Liver (tissue), 7 donors: ENCODE measurements at regions not wholly inside any gene's neighbourhood (a gene's known extent, or its start where the extent isn't known, plus 50 kb on each side); places are given as distances from the start of the nearest gene placed in this dataset.

ENCODE experiments used
- DNase-seq: peaks from one replicate; pipeline ENCODE4 v3.0.0-alpha.2; 2017; ENCODE audit warnings: low spot score
- H3K27ac ChIP-seq, 2 donors: one replicate each; pipeline ENCODE4 v1.7.0; 2013; ENCODE audit warnings: inconsistent platforms in 2 of 2, low read length in 2 of 2, control low read depth in 1 of 2, low read depth in 1 of 2, mild to moderate bottlenecking in 1 of 2
- H3K27me3 ChIP-seq, 4 donors: one replicate each; pipeline versions ENCODE4 v1.6.1 to v1.7.0; 2013; ENCODE audit warnings: low read length in 3 of 4, inconsistent platforms in 1 of 4, mild to moderate bottlenecking in 1 of 4, moderate library complexity in 1 of 4; ENCODE audit not compliant: control insufficient read depth in 4 of 4, insufficient read depth in 4 of 4
- H3K36me3 ChIP-seq, 4 donors: one replicate each; pipeline versions ENCODE4 v1.6.1 to v1.7.0; 2013; ENCODE audit warnings: low read length in 3 of 4, mild to moderate bottlenecking in 3 of 4, low read depth in 1 of 4, moderate library complexity in 1 of 4; ENCODE audit not compliant: control insufficient read depth in 4 of 4, insufficient read depth in 3 of 4
- H3K4me1 ChIP-seq, 4 donors: one replicate each; pipeline versions ENCODE4 v1.6.1 to v1.7.0; 2013; ENCODE audit warnings: low read length in 3 of 4, mild to moderate bottlenecking in 3 of 4, moderate library complexity in 1 of 4; ENCODE audit not compliant: control insufficient read depth in 4 of 4, insufficient read depth in 4 of 4
- H3K4me3 ChIP-seq, 3 donors: one replicate each; pipeline versions ENCODE4 v1.6.1 to v1.7.0; 2013; ENCODE audit warnings: low read length in 3 of 3, control low read depth in 1 of 3, low read depth in 1 of 3, mild to moderate bottlenecking in 1 of 3
- H3K9ac ChIP-seq, 2 donors: one replicate each; pipeline ENCODE4 v1.7.0; 2013; ENCODE audit warnings: low read length in 2 of 2, mild to moderate bottlenecking in 2 of 2, moderate library complexity in 2 of 2, control low read depth in 1 of 2, low read depth in 1 of 2
- H3K9me3 ChIP-seq, 4 donors: one replicate each; pipeline versions ENCODE4 v1.6.1 to v1.7.0; 2013; ENCODE audit warnings: low read length in 3 of 4; ENCODE audit not compliant: control insufficient read depth in 4 of 4
- EGR1 ChIP-seq, 2 donors: IDR thresholded peaks; 2 replicates each; pipeline ENCODE4 v1.6.1; 2016 to 2018; ENCODE audit warnings: antibody characterized with exemption in 2 of 2, low read depth in 2 of 2
- FOXA1 ChIP-seq: IDR thresholded peaks from 2 replicates; pipeline ENCODE4 v1.6.1; 2016; ENCODE audit warnings: antibody characterized with exemption
- FOXA2 ChIP-seq: IDR thresholded peaks from 2 replicates; pipeline ENCODE4 v1.6.1; 2016; ENCODE audit warnings: antibody characterized with exemption
- GABPA ChIP-seq, 2 donors: IDR thresholded peaks in 1 of 2; conservative IDR thresholded peaks in 1 of 2; 2 replicates each; pipeline ENCODE4 v1.6.1; 2016; ENCODE audit warnings: antibody characterized with exemption in 2 of 2, mild to moderate bottlenecking in 1 of 2, moderate library complexity in 1 of 2
- HNF4A ChIP-seq, 2 donors: conservative IDR thresholded peaks; 2 replicates each; pipeline ENCODE4 v1.6.1; 2016; ENCODE audit warnings: antibody characterized with exemption in 2 of 2, mild to moderate bottlenecking in 2 of 2
- HNF4G ChIP-seq: IDR thresholded peaks from 2 replicates; pipeline ENCODE4 v1.6.1; 2016; ENCODE audit warnings: antibody characterized with exemption
- JUND ChIP-seq, 2 donors: IDR thresholded peaks; 2 replicates each; pipeline ENCODE4 v1.6.1; 2016; ENCODE audit warnings: antibody characterized with exemption in 2 of 2
- NR2F2 ChIP-seq: IDR thresholded peaks from 2 replicates; pipeline ENCODE4 v1.6.1; 2016; ENCODE audit warnings: antibody characterized with exemption
- RAD21 ChIP-seq, 2 donors: IDR thresholded peaks; 2 replicates each; pipeline ENCODE4 v1.6.1; 2016; ENCODE audit warnings: antibody characterized with exemption in 2 of 2, mild to moderate bottlenecking in 2 of 2
- RXRA ChIP-seq, 2 donors: IDR thresholded peaks; 2 replicates each; pipeline ENCODE4 v1.6.1; 2017 to 2018; ENCODE audit warnings: antibody characterized with exemption in 2 of 2, mild to moderate bottlenecking in 1 of 2
- SP1 ChIP-seq: IDR thresholded peaks from 2 replicates; pipeline ENCODE4 v1.6.1; 2018; ENCODE audit warnings: antibody characterized with exemption, mild to moderate bottlenecking
- TAF1 ChIP-seq: conservative IDR thresholded peaks from 2 replicates; pipeline ENCODE4 v1.6.1; 2016; ENCODE audit warnings: antibody characterized with exemption, mild to moderate bottlenecking
- YY1 ChIP-seq: IDR thresholded peaks from 2 replicates; pipeline ENCODE4 v1.6.1; 2016; ENCODE audit warnings: antibody characterized with exemption, mild to moderate bottlenecking
- TF ChIP-seq, protein P1 (sequence below): IDR thresholded peaks from 2 replicates; pipeline ENCODE4 v1.6.1; 2016; ENCODE audit warnings: antibody characterized with exemption
- TF ChIP-seq, protein P2 (sequence below): IDR thresholded peaks from 2 replicates; pipeline ENCODE4 v1.6.1; 2016; ENCODE audit warnings: antibody characterized with exemption
- TF ChIP-seq, protein P3 (sequence below): IDR thresholded peaks from 2 replicates; pipeline ENCODE4 v1.6.1; 2016; ENCODE audit warnings: antibody characterized with exemption, mild to moderate bottlenecking
- TF ChIP-seq, protein P4 (sequence below): fragments of 150-350 bp; IDR thresholded peaks from 2 replicates; pipeline ENCODE4 v1.5.1; 2017; ENCODE audit warnings: improper control_type of control experiment, low read depth, low read length; ENCODE audit not compliant: missing input control
- TF ChIP-seq, protein P5 (sequence below): IDR thresholded peaks from 2 replicates; pipeline ENCODE4 v1.6.1; 2016; ENCODE audit warnings: antibody characterized with exemption
- donor health status: healthy.
- donor health status: healthy.
- donor health status: healthy.
- donor health status: healthy.

DNA sequence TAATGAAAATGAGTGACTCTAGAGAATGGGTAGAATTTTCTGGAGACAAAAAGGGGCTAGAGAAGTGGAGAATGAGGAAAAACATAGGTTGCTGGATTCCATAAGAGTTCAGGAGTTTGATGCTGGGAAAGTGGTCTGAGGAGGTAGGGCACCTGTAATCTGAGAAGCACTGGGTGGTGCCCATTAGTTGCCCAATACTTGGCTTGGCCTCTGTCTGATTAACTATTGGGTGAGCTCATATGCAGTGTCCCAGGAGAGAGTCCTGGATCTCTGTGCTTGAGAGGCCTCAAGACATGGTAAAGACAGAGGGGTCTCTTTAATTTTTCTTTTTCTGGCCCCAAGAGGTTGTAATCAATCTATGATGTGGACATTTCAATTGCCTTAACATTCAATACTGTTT, 390.1 kb downstream of the TDRD3 start:
- no peak overlapping the region for H3K9ac ChIP-seq
- DNase-seq, result no peak
- no peak overlapping the region for H3K4me3 ChIP-seq

DNA sequence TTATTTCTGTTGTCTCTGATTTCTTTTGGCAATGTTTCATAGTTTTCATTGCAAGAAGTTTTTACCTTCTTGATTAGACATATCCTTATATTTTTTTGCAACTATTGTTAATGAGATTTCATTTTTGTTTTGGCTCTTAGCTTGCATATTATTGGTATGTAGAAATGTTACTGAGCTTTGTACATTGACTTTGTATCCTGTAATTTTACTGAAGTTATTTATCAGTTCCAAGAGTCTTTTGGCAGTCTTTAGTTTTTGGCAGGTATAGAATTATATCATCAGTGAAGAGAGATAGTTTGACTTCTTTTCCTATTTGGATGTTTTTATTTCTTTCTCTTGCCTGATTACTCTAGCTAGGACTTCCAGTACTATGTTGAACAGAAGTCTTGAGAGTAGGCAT, 375.7 kb downstream of the TDRD3 start:
- H3K4me1 ChIP-seq, result no peaks in the 10 kb centered on the region
- no peak overlapping the region for H3K9ac ChIP-seq
- H3K27ac ChIP-seq, result no peak overlapping the region
- H3K36me3 ChIP-seq, result no peaks in the 10 kb centered on the region
- no peak for DNase-seq
- no peak overlapping the region for H3K4me3 ChIP-seq
- no peaks in the 10 kb centered on the region for H3K27me3 ChIP-seq
- no peaks in the 10 kb centered on the region for H3K9me3 ChIP-seq
- TF ChIP-seq SP1 (no peak), RAD21 (IDR thresholded peaks at IDR 0.05) (no peak), YY1 (no peak), HNF4G (no peak), FOXA2 (no peak), RXRA (IDR thresholded peaks at IDR 0.05) (no peak), HNF4A (conservative IDR thresholded peaks at IDR 0.05) (no peak), FOXA1 (no peak), NR2F2 (no peak)
- TF ChIP-seq, protein P1, sequence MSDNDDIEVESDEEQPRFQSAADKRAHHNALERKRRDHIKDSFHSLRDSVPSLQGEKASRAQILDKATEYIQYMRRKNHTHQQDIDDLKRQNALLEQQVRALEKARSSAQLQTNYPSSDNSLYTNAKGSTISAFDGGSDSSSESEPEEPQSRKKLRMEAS, result no peak
- TF ChIP-seq, protein P2, sequence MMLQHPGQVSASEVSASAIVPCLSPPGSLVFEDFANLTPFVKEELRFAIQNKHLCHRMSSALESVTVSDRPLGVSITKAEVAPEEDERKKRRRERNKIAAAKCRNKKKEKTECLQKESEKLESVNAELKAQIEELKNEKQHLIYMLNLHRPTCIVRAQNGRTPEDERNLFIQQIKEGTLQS, result no peak
- TF ChIP-seq, protein P3, sequence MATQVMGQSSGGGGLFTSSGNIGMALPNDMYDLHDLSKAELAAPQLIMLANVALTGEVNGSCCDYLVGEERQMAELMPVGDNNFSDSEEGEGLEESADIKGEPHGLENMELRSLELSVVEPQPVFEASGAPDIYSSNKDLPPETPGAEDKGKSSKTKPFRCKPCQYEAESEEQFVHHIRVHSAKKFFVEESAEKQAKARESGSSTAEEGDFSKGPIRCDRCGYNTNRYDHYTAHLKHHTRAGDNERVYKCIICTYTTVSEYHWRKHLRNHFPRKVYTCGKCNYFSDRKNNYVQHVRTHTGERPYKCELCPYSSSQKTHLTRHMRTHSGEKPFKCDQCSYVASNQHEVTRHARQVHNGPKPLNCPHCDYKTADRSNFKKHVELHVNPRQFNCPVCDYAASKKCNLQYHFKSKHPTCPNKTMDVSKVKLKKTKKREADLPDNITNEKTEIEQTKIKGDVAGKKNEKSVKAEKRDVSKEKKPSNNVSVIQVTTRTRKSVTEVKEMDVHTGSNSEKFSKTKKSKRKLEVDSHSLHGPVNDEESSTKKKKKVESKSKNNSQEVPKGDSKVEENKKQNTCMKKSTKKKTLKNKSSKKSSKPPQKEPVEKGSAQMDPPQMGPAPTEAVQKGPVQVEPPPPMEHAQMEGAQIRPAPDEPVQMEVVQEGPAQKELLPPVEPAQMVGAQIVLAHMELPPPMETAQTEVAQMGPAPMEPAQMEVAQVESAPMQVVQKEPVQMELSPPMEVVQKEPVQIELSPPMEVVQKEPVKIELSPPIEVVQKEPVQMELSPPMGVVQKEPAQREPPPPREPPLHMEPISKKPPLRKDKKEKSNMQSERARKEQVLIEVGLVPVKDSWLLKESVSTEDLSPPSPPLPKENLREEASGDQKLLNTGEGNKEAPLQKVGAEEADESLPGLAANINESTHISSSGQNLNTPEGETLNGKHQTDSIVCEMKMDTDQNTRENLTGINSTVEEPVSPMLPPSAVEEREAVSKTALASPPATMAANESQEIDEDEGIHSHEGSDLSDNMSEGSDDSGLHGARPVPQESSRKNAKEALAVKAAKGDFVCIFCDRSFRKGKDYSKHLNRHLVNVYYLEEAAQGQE, result no peak
- TF ChIP-seq, protein P4, sequence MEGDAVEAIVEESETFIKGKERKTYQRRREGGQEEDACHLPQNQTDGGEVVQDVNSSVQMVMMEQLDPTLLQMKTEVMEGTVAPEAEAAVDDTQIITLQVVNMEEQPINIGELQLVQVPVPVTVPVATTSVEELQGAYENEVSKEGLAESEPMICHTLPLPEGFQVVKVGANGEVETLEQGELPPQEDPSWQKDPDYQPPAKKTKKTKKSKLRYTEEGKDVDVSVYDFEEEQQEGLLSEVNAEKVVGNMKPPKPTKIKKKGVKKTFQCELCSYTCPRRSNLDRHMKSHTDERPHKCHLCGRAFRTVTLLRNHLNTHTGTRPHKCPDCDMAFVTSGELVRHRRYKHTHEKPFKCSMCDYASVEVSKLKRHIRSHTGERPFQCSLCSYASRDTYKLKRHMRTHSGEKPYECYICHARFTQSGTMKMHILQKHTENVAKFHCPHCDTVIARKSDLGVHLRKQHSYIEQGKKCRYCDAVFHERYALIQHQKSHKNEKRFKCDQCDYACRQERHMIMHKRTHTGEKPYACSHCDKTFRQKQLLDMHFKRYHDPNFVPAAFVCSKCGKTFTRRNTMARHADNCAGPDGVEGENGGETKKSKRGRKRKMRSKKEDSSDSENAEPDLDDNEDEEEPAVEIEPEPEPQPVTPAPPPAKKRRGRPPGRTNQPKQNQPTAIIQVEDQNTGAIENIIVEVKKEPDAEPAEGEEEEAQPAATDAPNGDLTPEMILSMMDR, result no peak

More for the DNA sequence above, 390.1 kb downstream of the TDRD3 start:
- TF ChIP-seq, protein P2, result no peak
- TF ChIP-seq SP1, result no peak
- no peak for TF ChIP-seq RXRA (IDR thresholded peaks at IDR 0.05)
- TF ChIP-seq HNF4A (conservative IDR thresholded peaks at IDR 0.05), result no peak
- no peak for TF ChIP-seq TAF1
- no peak for TF ChIP-seq HNF4G
- TF ChIP-seq, protein P3, result no peak
- TF ChIP-seq RAD21 (IDR thresholded peaks at IDR 0.05), result no peak
- TF ChIP-seq FOXA2, result no peak
- TF ChIP-seq JUND (IDR thresholded peaks at IDR 0.05), result no peak
- TF ChIP-seq, protein P1, result no peak
- TF ChIP-seq GABPA (IDR thresholded peaks at IDR 0.05 in 1 of 2, conservative IDR thresholded peaks at IDR 0.05 in 1 of 2), result no peak
- TF ChIP-seq NR2F2, result no peak
- TF ChIP-seq FOXA1, result no peak
- no peak for TF ChIP-seq EGR1 (IDR thresholded peaks at IDR 0.05; ENCODE audit: low read depth in 2 of 2)
- TF ChIP-seq, protein P5, sequence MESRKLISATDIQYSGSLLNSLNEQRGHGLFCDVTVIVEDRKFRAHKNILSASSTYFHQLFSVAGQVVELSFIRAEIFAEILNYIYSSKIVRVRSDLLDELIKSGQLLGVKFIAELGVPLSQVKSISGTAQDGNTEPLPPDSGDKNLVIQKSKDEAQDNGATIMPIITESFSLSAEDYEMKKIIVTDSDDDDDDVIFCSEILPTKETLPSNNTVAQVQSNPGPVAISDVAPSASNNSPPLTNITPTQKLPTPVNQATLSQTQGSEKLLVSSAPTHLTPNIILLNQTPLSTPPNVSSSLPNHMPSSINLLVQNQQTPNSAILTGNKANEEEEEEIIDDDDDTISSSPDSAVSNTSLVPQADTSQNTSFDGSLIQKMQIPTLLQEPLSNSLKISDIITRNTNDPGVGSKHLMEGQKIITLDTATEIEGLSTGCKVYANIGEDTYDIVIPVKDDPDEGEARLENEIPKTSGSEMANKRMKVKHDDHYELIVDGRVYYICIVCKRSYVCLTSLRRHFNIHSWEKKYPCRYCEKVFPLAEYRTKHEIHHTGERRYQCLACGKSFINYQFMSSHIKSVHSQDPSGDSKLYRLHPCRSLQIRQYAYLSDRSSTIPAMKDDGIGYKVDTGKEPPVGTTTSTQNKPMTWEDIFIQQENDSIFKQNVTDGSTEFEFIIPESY, result no peak
- no peak for TF ChIP-seq YY1
- Histone ChIP-seq H3K36me3 (no peaks in the 10 kb centered on the region), H3K4me1 (no peaks in the 10 kb centered on the region), H3K9me3 (no peaks in the 10 kb centered on the region), H3K27ac (no peak overlapping the region), H3K27me3 (no peaks in the 10 kb centered on the region)
